ENCODE measurements at regions not wholly inside any gene's neighbourhood (a gene's known extent, or its start where the extent isn't known, plus 50 kb on each side); places are given as distances from the start of the nearest gene placed in this dataset.

- no peak for TF ChIP-seq ATF3 (IDR thresholded peaks at IDR 0.05; ENCODE audit: borderline replicate concordance, extremely low read depth, low read depth, low read length)
- no peak for TF ChIP-seq SUPT20H (IDR thresholded peaks at IDR 0.05; ENCODE audit: borderline replicate concordance, control insufficient read depth, low read depth, low read length)
- TF ChIP-seq CTCF (IDR thresholded peaks at IDR 0.05 in 2 of 3, conservative IDR thresholded peaks at IDR 0.05 in 1 of 3; ENCODE audit: control insufficient read depth in 2 of 3, extremely low read depth in 1 of 3, insufficient read depth in 1 of 3, low read depth in 3 of 3, low read length in 3 of 3) = no peak
- TF ChIP-seq POLR2AphosphoS5 (IDR thresholded peaks at IDR 0.05; ENCODE audit: low read length) = no peak
- no peak for TF ChIP-seq USF2 (IDR thresholded peaks at IDR 0.05; ENCODE audit: borderline replicate concordance, low read depth, low read length)
- TF ChIP-seq MYC (IDR thresholded peaks at IDR 0.05; ENCODE audit: insufficient read depth, insufficient read length, insufficient replicate concordance, low read length, severe bottlenecking) = no peak
- TF ChIP-seq RAD51 (IDR thresholded peaks at IDR 0.05) = no peak
- TF ChIP-seq ELK1 (IDR thresholded peaks at IDR 0.05; ENCODE audit: low read depth, low read length) = no peak
- no peak for TF ChIP-seq NFXL1 (IDR thresholded peaks at IDR 0.05; ENCODE audit: borderline replicate concordance)
- TF ChIP-seq POLR2A (IDR thresholded peaks at IDR 0.05; ENCODE audit: low read depth, low read length) = no peak
Observed at GRCh38 chr2:67889056-67889455, 173.7 kb downstream of the C1D start.

All from GM12878 (cell line).